Activated T-helper 2 cell treated with anti-CD3 and anti-CD28 coated beads, Interferon-gamma antibody, Interleukin-2, Interleukin-4, amounts not matched to agents 10 μg/mL and 5 μg/mL and 100 μg/mL, durations not matched to agents 14 hours and 24 hours and 36 hours (primary cell): ENCODE measurements at regions not wholly inside any gene's neighbourhood (a gene's known extent, or its start where the extent isn't known, plus 50 kb on each side); places are given as distances from the start of the nearest gene placed in this dataset.

ENCODE experiments used
- DNase-seq: peaks from one replicate; pipeline ENCODE4 v3.0.0; 2021; ENCODE audit warnings: low spot score
- H3K27ac Mint-ChIP-seq: one replicate; pipeline ENCODE4 v1.8.0; 2021; ENCODE audit warnings: mixed read lengths
- H3K27me3 Mint-ChIP-seq: one replicate; pipeline ENCODE4 v1.8.0; 2021; ENCODE audit warnings: low read depth, mixed read lengths
- H3K36me3 Mint-ChIP-seq: one replicate; pipeline ENCODE4 v1.8.0; 2021; ENCODE audit warnings: low read depth, mixed read lengths
- H3K4me1 Mint-ChIP-seq: one replicate; pipeline ENCODE4 v1.8.0; 2021; ENCODE audit warnings: low read depth, mixed read lengths
- H3K4me3 Mint-ChIP-seq: one replicate; pipeline ENCODE4 v1.8.0; 2021; ENCODE audit warnings: low read depth, mild to moderate bottlenecking, moderate library complexity, mixed read lengths
- H3K9me3 Mint-ChIP-seq: one replicate; pipeline ENCODE4 v1.8.0; 2021; ENCODE audit warnings: mixed read lengths
- intact Hi-C: fragments of 100-400 bp; cut with micrococcal nuclease; formaldehyde crosslinking; loops from one replicate; pipeline ENCODE4 v1.15.1; 2023

DNA sequence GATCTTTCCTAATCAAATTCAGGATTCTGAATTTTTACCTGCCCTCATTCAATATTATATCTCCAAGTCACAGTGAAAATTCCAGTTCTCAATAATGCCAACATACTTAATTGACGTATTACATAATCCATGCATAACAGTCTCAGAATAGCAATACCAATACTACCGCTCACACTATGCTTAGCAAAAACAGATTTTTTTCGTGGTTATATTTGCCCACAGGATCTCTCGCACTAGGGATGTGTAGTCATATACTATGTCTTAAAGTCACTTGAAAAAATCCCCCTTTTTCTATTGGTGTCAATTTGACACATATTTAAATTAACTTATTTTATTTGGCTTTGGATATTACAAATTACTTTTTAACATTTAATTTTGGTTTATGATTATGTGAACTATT is 323.1 kb upstream of the SLC35B3 start:
- Mint-ChIP-seq H3K27me3 (no peaks in the 10 kb centered on the region), H3K9me3 (no peaks in the 10 kb centered on the region), H3K36me3 (no peaks in the 10 kb centered on the region), H3K4me1 (no peaks in the 10 kb centered on the region), H3K4me3 (no peak overlapping the region), H3K27ac (no peak overlapping the region)
- DNase-seq: no peak
- intact Hi-C loops: no loop called here

DNA sequence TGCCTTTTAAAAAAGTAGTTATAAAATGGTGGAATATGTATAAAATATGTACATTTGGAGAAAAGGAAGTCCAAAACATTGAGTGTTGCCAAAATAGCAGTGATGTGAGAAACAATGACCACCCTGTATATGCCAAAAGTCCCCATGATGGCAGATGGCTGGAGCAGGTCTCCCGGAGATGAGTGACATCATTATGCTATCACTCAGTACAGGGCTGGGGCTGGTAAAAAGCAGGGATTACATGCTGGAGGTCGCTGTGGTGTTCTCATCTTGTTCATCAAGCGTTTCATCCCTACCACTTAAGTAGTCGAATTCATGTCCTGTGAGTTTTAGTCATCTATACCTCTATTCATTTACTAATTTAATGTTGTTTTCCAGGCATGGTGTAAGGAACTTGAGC is 315.3 kb upstream of the SLC35B3 start:
- H3K9me3 Mint-ChIP-seq: no peaks in the 10 kb centered on the region
- no peaks in the 10 kb centered on the region for H3K36me3 Mint-ChIP-seq
- no peaks in the 10 kb centered on the region for H3K27me3 Mint-ChIP-seq
- no peak overlapping the region for H3K4me3 Mint-ChIP-seq
- intact Hi-C loops: no loop called here
- no peak for DNase-seq
- H3K27ac Mint-ChIP-seq: no peak overlapping the region
- no peaks in the 10 kb centered on the region for H3K4me1 Mint-ChIP-seq

DNA sequence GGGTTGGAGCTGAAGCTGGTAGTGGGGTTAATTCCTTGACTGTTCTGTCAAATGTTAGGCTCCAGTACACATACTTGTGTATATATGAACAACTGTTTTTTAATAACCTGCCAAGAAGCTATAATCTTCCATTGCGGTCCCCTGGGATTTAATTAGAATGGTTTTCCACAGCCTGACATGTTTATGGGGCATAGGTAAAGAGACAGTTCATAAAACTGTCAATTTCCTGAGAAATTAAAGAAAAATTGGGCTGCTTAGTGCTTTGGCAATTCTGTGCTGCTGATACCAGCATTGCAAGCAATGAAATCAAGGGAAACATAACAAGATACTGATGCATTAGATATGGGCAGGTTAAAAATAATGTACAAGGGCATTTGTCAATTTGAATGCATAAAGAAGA is 314.1 kb upstream of the SLC35B3 start:
- Mint-ChIP-seq H3K36me3 (no peaks in the 10 kb centered on the region), H3K27me3 (no peaks in the 10 kb centered on the region), H3K4me3 (no peak overlapping the region), H3K9me3 (no peaks in the 10 kb centered on the region), H3K4me1 (no peaks in the 10 kb centered on the region), H3K27ac (no peak overlapping the region)
- intact Hi-C loops: no loop called here
- DNase-seq: no peak

DNA sequence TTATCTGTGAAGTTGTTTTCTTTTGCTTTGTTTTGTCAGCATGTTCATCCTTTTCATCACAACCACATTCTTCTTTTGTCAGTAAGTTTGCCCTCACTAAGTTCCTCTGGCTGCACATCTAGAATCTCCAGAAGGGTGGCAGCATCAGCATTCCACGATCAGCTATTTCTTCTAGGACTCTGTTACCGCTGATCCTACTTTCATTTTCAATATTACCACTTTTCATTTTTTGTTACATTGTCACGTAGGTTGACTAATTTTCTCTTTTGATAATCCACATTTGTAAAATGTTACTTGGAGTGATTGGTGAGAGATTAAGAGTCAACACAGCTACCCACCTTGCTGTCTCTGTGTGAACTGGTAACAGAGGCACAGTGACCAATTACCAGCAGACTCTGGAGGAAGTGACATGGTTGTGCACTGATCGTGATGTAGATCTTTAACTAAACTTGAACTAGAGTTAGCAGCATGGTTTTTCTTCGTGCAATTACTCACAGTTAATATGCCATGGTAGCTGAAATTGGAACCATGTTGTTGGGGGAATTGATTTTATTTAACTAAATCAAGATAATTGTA is 307.9 kb upstream of the SLC35B3 start:
- Mint-ChIP-seq H3K27ac (no peak overlapping the region), H3K27me3 (no peaks in the 10 kb centered on the region), H3K36me3 (no peaks in the 10 kb centered on the region), H3K9me3 (peaks cover 4% of the 10 kb centered on the region), H3K4me3 (peak overlapping the region; percentile 41), H3K4me1 (peaks cover 4% of the 10 kb centered on the region)
- intact Hi-C loops: no loop called here
- DNase-seq: no peak

DNA sequence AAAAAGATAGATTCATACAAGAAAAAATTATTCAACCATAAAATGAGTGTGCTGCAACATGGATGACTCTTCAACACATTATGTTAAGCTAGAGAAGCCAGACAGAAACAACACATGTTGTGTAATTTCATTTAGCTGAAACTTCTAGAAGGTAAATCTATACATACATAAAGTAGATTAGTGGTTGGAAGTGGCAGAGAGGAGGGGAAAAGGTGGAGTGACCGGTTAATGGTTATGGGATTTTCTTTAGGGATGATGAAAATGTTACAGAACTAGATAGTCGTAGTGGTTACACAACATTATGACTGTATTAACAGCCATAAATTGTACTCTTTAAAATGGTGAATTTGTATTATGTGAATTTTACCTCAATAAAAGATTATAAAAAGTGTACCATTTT is 304.1 kb upstream of the SLC35B3 start:
- H3K36me3 Mint-ChIP-seq: no peaks in the 10 kb centered on the region
- intact Hi-C loops: no loop called here
- no peak overlapping the region for H3K4me3 Mint-ChIP-seq
- no peak overlapping the region for H3K27ac Mint-ChIP-seq
- no peaks in the 10 kb centered on the region for H3K27me3 Mint-ChIP-seq
- H3K9me3 Mint-ChIP-seq: peaks cover 4% of the 10 kb centered on the region
- peaks cover 4% of the 10 kb centered on the region for H3K4me1 Mint-ChIP-seq
- DNase-seq: no peak

DNA sequence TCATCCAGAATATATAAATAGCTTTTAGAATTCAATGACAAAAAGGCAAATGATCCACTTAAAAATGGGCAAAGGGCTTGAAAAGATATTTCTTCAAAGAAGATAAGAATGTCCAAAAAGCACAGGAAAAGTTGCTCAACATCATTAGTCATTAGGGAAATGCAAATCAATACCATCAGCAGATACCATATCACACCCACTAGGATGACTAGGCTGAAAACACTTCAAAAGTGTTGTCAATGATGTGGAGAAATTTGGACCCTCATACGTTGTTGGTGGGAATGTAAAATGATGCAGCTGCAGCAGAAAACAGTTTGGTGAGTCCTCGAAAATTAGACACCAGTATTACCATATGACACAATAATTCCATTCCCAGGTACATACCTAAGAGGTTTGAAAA is 303.6 kb upstream of the SLC35B3 start:
- Mint-ChIP-seq H3K36me3 (no peaks in the 10 kb centered on the region), H3K27ac (no peak overlapping the region), H3K4me3 (no peak overlapping the region), H3K9me3 (peaks cover 4% of the 10 kb centered on the region), H3K27me3 (no peaks in the 10 kb centered on the region), H3K4me1 (peaks cover 4% of the 10 kb centered on the region)
- intact Hi-C loops: no loop called here
- DNase-seq: no peak

DNA sequence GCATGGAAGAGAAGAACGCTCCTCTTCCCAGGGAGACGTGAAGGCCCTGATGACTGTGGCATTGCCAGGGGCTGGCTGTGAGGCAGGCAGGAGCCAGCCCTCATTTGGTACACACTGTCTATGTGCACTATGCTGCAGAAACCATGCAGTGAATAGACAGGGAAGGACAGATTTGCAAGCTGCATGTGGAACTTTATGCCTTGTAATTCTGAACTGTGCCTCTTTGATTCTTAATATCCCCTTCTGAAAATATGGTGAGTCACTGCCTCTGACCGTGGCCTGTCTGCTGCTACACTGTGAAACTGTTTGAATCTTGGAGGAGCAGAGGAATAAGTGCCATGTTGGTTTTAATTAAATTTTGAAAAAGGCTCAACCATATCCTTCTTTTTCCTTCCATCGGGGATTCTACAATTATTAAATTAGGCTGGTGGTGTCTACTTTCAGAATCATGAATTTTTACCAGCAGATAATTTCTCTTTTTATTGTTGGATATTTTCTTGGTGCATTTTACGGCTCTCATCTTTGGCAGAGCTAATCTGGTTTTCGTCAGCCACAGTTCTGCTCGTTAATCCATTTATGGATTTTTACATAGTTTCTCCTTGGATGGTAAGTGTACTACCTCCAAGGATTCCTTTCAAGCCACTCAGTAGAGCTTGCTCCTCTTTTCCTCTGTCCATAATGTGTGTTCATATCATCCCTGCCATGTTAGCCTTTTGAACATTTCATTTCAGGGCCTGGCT is 301.0 kb upstream of the SLC35B3 start:
- Mint-ChIP-seq H3K4me3 (no peak overlapping the region), H3K27me3 (no peaks in the 10 kb centered on the region), H3K4me1 (no peaks in the 10 kb centered on the region), H3K9me3 (no peaks in the 10 kb centered on the region), H3K27ac (no peak overlapping the region), H3K36me3 (no peaks in the 10 kb centered on the region)
- DNase-seq: no peak
- intact Hi-C loops: no loop called here

DNA sequence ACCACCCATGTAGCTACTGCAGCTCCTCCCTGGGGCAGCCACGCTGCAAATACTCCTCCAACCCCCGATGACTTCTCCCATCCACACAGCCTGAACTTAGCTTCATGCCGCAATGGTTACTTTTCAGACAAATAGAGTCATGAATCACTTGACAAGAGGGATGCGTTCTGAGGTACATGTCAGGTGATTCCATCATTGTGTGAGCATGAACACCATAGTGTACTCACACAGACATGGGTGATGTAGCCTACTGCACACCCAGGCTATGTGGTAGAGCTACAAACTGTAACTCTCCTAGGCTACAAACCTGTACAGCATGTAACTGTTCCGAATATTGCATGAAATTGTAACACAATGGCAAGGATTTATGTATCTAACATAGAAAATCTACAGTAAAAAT is 298.5 kb upstream of the SLC35B3 start:
- intact Hi-C loops: no loop called here
- Mint-ChIP-seq H3K9me3 (no peaks in the 10 kb centered on the region), H3K27ac (no peak overlapping the region), H3K4me1 (no peaks in the 10 kb centered on the region), H3K27me3 (no peaks in the 10 kb centered on the region), H3K36me3 (no peaks in the 10 kb centered on the region), H3K4me3 (no peak overlapping the region)
- DNase-seq: no peak

DNA sequence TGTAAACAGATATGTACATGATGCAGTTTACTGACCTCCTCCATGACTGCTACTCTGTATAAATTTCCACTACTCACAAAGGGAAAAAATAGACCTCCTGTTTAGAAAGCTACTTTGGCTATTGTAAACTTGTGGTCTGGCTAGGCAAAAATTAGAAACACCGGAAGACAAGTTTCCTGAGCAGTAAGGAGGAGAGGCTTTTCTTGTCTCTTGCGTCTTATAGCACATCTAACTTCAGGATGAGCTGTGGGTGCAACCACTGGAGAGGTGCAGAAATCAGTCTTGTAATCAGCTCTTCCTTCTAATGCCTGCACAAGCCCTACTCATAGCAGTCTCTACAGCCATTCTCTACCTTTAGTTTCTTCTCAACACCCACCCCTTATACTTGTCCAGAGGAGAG is 296.5 kb upstream of the SLC35B3 start:
- intact Hi-C loops: no loop called here
- no peaks in the 10 kb centered on the region for H3K27me3 Mint-ChIP-seq
- H3K9me3 Mint-ChIP-seq: no peaks in the 10 kb centered on the region
- no peaks in the 10 kb centered on the region for H3K4me1 Mint-ChIP-seq
- DNase-seq: no peak
- H3K36me3 Mint-ChIP-seq: no peaks in the 10 kb centered on the region
- no peak overlapping the region for H3K27ac Mint-ChIP-seq
- no peak overlapping the region for H3K4me3 Mint-ChIP-seq

DNA sequence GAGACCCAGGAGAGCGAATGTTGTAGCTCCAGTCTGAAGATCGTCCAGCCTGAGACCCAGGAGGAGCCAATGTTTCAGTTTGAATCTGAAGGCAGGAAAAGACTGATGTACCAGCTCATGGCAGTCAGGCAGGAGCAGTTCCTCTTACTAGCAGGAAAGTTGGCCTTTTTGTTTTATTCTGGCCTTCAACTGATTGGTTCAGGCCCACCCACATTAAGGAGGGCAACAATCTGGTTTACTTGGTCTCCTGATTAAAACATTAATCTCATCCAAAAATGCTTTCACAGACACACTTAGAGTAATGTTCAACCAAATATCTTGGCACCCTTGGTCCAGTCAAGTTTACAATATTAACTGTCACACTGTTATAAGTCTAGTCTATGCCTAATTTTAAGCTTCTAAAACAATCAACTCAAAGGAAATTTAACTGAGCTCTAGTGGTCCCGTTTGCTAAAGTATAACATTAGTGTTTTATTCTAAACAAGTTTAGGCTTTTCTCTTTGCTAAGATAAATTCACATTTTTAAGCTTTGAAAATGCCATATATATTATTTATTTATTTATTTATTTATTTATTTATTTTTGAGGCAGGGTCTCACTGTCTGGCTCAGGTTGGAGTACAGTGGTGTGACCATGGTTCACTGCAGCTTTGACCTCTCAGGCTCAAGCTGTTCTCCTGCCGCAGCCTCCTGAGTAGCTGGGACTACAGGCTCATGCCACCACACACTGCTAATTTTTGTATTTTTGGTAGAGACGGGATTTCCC is 275.5 kb upstream of the SLC35B3 start:
- no peaks in the 10 kb centered on the region for H3K27me3 Mint-ChIP-seq

DNA sequence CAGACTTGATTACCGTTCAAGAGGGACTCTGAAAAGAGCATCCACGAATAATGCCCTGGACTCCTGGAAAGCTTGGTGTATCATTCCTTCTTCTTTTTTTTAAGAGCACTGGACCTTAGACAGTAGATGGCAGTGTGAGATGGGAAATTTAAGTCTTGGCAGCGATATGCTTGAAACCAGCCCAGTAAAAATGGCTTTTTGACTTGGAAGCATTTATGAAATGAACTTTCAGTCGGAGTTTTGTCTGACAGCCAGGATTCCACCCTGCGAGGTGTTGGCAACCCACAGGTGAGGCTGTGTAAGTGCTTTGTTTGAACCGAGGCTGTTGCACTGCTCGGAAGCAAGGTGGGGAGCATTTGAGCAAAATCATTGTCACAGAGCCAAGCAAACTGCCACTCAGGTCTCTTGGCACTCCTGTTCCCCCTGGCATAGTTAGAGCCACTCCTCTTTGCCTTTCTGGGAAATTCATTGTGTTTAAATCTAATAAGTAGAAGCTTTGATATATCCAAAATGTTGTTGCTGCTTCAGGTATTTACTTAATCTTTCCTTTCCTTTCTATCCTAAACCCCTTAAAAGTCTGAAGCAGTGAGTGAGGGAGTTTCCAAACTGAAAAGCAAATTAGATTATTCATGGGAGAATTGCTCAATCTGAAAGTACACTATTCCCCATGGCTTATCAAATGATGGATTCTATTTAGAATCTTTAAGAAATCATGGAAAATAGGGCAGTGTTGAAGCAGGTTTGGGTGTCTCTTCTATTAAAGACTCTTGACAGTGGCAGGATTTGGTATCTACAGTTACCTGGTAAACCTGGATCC is 272.8 kb upstream of the SLC35B3 start:
- H3K27me3 Mint-ChIP-seq: no peaks in the 10 kb centered on the region

More for the DNA sequence above, 275.5 kb upstream of the SLC35B3 start:
- Mint-ChIP-seq H3K36me3 (no peaks in the 10 kb centered on the region), H3K9me3 (no peaks in the 10 kb centered on the region), H3K4me1 (no peaks in the 10 kb centered on the region), H3K27ac (no peak overlapping the region), H3K4me3 (no peak overlapping the region)
- intact Hi-C loops: no loop called here
- DNase-seq: no peak

DNA sequence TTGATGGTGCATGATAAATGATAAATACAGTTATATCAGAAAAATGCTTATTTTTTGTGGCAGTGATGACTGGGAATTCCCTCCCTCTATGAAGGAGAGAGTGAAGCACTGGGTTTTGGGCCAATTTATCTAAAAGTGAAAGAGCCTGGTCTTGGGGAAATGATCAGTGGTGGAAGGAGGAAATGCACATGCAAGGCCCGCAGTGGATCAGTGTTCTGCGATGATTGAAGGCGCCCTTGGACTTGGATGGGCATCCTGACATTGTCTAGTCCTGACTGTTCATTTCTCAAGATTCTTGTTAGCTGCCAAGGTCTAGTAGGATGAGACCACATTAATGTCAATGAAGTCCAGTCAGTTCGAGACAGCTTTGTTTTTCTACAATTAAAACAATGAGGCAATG is 272.0 kb upstream of the SLC35B3 start:
- DNase-seq: no peak
- no peaks in the 10 kb centered on the region for H3K27me3 Mint-ChIP-seq
- no peaks in the 10 kb centered on the region for H3K9me3 Mint-ChIP-seq
- H3K4me1 Mint-ChIP-seq: no peaks in the 10 kb centered on the region
- no peak overlapping the region for H3K4me3 Mint-ChIP-seq
- H3K36me3 Mint-ChIP-seq: no peaks in the 10 kb centered on the region
- no peak overlapping the region for H3K27ac Mint-ChIP-seq
- intact Hi-C loops: no loop called here

More for the DNA sequence above, 272.8 kb upstream of the SLC35B3 start:
- Mint-ChIP-seq H3K36me3 (no peaks in the 10 kb centered on the region), H3K9me3 (no peaks in the 10 kb centered on the region), H3K4me3 (no peak overlapping the region), H3K27ac (no peak overlapping the region), H3K4me1 (no peaks in the 10 kb centered on the region)
- DNase-seq: no peak
- intact Hi-C loops: no loop called here
